CD4-positive, alpha-beta T cell treated with Interleukin-2 at 100 ng/mL for 4 hours (primary cell): ENCODE measurements at regions not wholly inside any gene's neighbourhood (a gene's known extent, or its start where the extent isn't known, plus 50 kb on each side); places are given as distances from the start of the nearest gene placed in this dataset.
"Not testable (repeated sequence)": the region's sequence is repeated elsewhere in the genome, so short reads cannot be mapped to it uniquely, and the experiment has no call there.

ENCODE experiments used
- DNase-seq: peaks from one replicate; pipeline ENCODE4 v3.0.0-alpha.2; 2020; ENCODE audit warnings: low spot score

DNA sequence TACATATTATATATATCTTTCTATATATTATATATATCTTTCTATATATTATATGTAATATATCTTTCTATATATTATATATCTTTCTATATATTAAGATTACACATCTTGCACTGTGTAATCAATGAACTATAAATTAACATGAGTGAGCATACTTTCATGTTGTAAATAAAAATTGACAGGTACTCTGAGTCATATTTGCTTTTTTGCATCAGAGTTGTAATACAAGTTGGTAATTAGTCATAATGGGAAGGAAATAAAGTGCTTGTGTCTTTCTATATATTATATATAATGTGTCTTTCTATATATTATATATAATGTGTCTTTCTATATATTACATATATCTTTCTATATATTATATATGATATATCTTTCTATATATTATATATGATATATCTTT is 172.5 kb upstream of the MAGI2 start:
- not testable (repeated sequence) for DNase-seq

DNA sequence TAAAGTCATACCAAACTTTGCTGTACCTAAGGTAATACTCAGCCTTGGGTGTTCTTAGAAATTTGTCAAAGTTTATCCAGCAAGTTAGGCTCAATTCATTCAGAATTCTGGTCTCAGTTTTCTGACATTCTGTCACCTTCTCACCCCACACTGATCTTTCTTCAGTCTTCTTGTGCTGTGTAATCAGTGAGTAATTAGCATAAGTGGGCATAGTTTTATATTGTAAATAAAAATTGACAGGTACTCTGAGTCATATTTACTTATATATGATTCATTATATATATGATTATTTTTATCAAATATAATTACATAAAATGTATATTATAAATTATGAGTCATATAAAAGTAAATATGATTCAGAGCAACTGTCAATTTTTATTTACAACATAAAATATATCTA is 170.9 kb upstream of the MAGI2 start:
- DNase-seq = no peak

DNA sequence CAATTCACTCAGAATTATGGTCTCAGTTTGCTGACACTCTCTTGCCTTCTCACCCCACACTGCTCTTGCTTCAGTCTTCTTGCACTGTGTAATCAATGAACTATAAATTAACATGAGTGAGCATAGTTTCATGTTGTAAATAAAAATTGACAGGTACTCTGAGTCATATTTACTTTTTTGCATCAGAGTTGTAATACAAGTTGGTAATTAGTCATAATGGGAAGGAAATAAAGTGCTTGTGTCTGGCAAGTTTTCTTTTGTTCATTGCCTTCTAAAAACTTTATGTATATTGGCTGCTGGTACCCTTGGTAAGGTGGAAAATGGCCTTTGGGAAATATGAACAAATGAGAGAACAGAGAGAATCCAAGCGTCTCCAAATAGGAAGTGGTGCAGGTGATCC is 169.3 kb upstream of the MAGI2 start:
- DNase-seq = no peak

DNA sequence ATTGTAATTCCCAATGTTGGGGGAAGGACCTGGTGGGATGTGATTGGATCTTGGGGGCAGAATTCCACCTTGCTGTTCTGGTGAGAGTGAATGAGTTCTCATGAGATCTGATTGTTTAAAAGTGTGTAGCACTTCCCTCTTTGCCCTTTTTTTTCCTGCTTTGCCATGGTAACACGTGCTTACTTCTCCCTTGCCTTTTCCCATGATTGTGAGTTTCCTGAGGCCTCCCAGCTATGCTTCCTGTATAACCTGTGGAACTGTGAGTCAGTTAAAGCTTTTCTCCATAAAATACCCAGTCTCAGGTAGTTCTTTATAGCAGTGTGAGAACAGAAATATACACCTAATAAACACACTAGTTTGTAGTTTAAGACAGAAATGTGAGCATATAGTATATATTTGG is 166.8 kb upstream of the MAGI2 start:
- no peak for DNase-seq

DNA sequence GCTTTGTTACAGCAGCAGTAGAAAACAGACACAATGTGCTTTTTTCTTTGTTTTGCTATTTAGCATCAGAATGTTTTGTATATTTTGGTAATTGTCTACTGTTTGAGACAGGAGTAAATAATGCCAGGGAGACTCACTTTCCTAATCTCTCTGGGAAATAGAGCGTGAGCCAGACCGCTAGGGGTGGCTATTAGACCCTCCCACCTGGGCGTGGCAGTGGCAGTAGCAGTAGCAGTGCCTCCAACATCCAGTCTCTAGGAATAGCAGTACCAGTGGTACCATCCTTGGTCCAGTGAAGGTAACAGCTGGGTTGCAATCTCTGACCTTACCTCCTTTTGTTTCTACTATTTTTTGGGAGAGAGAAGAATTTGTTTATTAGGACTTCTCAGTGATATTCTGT is 165.7 kb upstream of the MAGI2 start:
- no peak for DNase-seq

DNA sequence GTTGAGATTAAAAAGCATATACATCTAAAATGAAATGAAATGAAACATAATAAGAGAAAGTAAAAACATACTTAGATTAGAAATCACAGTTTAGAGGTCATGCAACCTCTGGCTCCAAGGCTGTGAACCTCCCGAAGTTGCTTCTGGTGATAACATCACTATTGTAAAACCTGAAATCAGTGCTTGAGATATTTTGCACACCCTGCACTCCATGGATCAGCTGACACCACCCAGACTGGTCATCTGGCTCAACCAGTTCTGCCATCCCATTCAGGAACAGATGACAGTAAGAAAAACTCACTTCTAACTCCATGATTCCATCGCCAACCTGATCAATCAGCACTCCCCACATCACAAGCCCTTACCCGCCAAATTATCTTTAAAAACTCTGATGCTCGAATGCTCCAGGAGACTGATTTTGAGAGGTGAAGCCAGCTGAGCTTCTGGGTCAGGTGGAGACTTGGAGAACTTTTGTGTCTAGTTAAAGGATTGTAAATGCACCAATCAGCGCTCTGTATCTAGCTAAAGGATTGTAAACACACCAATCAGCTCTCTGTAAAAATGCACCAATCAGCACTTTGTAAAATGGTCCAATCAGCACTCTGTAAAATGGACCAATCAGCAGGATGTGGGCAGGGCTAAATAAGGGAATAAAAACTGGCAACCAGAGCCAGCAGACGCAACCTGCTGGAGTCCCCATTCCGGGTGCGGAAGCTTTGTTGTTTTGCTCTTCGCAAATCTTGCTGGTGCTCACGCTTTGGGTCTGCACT is 162.6 kb upstream of the MAGI2 start:
- DNase-seq = no peak

DNA sequence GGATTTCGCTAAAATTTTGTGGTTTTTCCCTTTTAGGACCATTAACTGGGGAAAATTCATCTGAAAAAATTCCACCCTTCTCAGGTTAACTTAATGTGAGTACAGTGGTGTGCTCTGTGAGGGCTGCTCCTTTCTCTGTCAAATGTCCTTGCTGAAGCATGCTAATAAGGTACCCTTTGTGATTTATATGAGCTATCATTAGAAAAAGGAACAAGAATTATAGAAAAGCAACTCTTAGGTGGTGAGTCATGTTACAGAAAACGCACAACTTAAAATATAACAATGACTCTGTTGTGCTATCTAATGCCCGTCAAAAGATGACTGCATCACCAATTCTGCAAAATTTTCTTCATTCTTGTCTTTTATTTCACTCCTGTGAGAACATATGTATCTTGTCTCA is 162.0 kb upstream of the MAGI2 start:
- no peak for DNase-seq

DNA sequence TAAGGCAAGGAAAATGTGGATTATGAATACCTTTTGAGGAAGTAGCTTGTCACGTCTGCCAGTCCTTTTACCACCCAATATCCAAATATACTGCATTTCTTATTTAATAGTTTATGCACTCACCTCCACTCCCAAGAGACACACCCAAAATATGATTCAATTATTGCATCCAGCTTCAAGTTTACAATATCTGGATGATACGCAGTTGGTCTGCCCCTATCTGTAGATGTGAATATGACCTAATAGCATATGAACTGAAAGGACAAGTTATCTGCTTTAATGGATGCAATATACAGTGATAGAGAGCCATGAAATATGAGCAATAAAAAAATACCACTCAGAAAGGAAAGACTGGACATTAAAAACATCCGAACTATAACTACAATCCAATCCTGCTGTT is 159.4 kb upstream of the MAGI2 start:
- no peak for DNase-seq

DNA sequence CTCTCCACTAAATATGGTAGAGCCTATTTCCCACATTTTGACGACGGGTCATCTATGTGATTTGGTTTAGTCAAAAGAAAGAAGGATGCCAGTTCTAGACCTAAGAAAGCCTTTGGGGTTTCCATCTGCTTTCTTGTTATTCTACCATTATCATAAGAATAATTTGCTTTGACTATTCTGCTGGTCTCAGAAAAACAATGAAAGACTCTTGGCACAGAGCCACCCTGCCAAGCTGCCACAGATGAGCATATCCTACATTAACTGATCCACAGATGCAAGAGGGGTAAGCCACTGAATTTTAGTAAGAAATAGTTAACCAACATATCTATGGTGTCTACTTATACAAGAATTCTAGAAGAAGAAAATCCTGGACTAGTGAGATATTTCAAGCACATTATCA is 158.6 kb upstream of the MAGI2 start:
- no peak for DNase-seq

DNA sequence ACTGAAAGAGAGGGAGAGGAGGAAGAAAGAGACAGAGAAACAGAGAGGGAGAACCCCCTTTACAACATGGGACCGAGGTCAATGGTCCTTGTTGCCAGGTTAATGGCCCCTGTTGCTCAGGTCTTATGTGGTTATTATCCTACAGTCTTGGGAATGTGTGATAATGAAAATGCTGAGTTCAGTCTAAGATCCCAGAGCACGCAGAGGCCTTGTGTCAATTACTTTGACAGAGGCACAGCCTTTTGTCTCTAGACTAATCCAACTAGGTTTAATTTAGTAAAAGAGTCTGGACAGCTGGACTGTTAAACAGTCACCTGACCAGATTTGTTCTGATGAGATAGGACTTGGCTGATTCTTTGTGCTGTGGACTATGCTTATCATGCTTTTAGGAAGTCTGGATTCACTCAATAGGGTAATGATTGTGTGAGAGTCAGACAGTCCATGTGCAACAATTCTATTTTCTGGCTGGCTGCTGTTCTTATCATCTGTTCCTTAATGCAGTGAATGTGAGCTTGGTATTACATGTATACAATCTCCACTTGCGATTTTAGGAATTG is 157.4 kb upstream of the MAGI2 start:
- DNase-seq = no peak

DNA sequence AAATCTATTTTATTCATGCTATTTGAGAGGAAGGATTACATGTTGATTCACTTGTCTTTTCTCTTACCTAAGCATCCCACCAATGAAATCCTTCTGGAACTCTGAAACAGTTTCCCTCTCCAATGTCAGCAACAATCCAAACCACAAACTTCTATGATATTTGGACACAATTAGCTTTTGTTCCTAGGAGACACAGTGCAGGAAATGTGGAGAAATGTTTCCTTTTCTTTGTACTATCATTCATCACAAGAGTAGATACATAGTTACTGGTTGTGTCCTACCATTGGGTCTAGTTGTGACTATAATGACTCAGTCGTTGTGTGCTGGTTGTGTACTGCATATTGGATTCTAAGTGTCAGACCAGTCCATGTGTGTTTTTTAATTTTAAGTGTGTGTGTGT is 156.8 kb upstream of the MAGI2 start:
- no peak for DNase-seq

DNA sequence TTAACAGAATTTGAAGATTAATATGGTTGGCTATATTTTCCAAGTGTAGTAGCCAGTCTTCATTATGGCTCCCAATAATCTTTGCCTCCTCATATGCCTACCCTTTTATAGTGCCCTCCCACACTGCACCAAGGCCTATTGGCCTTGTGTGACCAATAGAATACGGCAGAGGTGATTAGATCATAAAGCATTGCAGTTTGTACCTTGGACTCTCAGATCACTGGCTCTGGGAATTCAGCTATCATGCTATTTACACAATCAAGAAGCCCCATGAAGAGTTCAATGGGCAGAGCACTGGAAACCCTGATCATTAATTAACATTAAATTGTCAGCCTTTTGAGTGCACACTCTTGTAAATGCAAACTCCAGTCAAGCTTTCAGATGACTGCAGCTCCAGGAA is 154.5 kb upstream of the MAGI2 start:
- no peak for DNase-seq

DNA sequence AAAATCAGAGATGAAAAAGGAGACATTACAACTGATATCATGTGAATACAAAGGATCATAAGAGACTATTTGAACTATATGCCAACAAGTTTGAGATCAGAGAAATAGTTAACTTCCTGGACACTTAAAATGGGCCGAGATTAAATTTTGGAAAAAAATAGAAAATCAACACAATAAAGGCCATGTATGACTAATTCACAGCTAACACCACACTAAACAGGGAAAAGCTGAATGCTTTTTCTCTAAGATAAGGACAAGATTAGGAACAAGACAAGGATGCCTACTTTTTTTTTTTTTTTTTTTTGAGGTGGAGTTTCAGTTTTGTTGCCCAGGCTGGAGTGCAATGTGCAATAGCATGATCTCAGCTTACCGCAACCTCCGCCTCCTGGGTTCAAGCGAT is 151.4 kb upstream of the MAGI2 start:
- no peak for DNase-seq

DNA sequence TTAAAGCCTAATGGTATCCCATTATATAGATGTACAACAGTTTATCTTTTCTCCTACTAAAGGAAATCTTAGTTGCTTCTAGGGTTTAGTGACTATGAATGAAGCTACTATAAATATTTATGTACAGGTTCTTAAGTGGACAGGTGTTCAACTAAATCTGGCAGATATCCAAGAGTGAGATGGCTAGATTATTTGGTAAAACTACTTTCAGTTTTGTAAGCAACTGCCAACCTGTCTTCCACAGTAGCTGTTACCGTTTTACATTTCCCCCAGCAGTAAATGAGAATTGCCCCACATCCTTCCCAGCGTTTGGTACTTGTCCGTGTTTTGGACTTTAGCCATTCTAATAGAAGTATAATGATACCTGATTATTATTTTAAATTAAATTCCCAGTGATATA is 144.9 kb upstream of the MAGI2 start:
- no peak for DNase-seq

DNA sequence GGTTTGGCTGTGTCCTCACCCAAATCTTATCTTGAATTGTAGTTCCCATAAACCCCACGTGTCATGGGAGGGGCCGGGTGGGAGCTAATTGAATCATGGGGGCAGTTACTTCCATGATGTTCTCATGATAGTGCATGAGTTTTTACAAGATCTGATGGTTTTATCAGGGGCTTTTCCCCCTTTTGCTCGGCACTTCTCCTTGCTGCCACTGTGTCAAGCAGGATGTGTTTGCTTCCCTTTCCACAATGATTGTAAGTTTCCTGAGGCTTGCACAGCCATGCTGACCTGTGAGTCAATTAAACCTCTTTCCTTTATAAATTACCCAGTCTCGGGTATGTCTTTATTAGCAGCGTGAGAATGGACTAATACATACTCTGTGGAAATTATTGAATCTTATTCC is 141.2 kb upstream of the MAGI2 start:
- not testable (repeated sequence) for DNase-seq

DNA sequence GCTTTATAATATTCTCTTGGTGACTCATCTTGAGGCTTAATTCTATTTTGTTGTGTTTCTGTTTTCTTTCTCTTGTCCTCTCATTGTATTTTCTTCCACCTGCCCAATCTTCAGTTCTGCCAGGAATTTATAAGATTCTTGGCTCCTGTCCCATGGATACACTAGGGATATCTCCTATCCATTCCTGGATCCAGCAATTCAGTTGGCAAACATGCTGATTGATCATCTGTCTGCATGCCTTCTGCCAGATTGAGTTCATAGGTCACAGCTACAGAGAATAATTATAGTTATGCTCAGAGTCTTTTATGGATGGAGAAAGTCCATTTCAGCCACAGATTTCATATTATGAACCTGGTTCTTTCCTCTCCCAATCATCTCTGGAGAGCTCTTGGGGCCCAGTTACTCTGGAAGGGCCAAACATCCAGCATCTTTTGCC is 140.4 kb upstream of the MAGI2 start:
- no peak for DNase-seq

DNA sequence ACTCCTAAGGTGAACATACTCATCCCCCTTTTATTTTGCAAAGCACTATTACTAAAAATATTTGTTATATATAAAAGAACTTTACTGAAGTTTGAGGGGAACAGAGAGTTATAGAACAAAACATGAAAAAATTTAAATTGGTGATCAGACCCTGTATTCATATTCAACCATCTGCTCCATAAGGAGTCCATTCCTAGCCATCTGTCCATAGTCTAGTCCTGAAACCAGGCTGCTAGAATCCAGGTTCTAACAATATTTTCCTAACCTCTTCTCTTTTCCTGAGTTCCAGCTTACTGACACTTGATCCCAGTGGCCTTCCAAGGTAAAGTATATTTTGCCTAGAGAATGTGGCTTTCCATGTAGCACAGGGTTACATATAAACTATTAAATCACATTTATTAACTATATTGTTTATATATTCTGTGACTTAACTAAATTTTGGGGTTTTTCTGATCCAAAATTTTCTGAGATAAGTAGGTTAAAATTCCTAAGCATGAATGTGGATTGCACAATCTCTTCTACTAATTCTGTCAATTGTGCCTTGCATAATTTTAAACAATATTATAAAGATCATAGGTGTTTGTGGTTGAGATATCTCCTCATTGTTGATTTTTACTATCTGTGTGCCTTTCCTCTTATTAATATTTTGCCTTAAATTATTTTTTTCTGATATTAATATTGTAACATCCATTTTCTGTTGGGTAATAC is 137.6 kb upstream of the MAGI2 start:
- no peak for DNase-seq

DNA sequence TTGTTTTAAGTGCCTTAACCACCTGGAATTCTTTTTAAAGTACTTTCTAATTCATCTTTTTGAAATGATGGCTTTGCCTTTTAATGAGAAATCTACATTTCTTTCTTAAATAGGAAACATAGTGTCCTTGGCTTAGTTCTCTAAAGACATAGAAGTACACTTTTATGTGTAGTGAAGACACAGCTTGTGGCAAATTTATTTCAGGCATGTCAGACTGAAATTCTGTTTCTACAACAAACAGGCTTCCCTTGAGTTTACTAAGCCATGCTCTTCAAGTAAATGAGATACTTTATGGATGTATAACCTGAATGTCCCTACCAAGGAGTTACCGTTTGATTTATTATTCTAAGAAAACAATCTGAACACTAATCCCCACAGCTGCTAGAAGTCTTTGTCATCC is 136.9 kb upstream of the MAGI2 start:
- no peak for DNase-seq

DNA sequence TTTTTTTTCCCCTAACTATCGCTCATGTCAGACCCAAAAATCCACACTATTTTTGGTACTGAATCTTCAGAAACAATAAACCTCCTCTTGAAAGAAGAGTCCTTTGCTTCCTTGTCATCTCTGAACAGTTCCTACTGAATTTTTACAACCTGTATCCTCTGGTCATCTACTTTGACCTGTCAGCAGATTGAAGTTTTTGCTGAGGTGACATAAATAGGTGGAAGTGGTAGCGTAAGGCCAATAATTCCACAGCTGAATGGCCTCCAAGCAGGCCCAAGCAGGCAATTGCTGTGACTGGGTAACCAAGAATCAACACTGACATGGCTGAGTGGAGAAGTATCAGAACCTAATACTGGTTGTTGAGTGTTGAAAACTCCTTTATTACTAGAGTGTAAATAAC is 117.4 kb upstream of the MAGI2 start:
- no peak for DNase-seq

DNA sequence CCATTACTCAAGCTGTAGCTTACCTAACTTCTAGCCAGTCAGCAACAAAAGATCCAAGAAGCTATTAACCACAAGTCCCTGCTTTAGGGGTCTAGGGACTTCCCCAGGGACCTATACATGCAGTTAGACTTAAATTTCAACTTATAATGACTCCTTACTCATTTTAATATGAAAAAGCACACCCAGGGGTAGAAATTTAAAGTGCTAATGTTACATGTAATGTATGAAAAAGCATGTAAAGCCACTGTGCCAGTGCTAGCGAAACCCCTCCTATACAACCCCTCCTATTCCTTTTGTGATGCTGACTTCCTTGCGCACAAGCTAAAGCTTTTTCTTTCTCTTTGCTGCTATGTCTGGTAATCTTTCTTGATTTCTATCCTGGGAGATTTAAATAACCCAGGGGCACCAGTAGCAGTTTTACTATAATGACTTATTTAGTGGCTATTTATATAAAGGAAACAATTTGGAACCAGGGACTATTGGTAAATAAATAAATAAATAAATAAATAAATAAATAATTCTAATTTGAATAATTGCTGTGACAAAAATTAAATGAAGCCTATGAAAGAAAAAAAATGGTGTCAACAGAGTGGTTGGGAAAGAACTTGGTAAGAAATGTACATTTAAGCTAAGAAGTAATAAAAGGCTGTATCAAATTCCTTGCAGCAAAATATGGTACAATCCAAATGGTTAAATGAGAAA is 110.5 kb upstream of the MAGI2 start:
- DNase-seq = no peak

DNA sequence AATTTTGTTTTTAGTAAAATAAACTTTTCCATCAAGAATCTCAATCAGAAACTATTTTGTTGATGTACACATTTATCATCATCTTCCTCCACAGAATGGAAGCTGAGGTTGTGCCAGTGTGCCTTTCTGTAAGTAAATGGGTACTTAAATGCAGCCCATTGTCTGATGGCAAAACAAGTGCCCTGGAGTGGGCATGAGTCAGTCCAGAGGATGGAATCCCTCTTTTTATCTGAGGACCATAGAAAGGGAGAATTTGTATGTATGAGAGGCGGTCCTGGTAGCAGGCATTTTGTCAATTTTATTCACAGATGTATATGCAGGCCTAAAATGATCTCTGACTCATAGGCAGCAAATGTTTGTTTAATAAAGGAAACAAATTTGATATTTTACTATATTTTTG is 102.1 kb upstream of the MAGI2 start:
- no peak for DNase-seq

DNA sequence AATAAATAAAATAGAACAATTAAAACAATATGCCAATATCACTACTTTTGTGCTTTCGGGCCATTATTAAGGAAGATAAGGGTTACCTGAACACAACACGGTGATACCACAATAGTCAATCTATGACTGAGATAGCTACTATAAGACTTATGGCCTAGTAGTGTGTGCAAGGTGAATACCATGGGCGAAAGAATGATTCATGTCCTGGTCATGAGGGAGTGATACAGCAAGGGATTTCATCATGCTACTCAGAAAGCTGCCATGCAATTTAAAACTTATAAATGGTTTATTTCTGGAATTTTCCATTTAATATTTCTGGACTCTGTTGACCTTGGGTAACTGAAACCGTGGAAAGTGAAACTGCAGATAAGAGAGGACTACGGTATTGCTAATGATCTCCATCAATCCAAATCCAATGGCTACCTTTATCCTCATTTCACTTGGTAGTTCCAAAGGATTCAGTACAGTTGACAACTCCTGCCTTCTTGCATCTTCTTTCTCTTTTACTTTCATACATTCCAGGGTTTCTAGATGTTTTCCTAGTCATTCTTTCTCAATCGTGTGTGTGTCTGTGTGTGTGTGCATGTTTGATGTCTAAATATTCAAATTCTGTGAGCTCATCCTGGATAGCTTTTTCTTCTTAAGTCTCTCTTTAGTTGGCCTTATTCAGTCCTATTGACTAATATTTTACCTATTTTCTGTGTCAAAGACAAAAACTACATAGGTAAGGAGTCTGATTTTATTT is 100.5 kb upstream of the MAGI2 start:
- no peak for DNase-seq
